NB4 (cell line): ENCODE measurements at regions not wholly inside any gene's neighbourhood (a gene's known extent, or its start where the extent isn't known, plus 50 kb on each side); places are given as distances from the start of the nearest gene placed in this dataset.

Source experiments
- CTCF ChIP-seq: IDR thresholded peaks from one replicate; pipeline ENCODE4 v1.5.1; 2012; ENCODE audit warnings: low read depth, low read length
- MAX ChIP-seq: IDR thresholded peaks from 2 replicates; pipeline ENCODE4 v1.6.1; 2011; ENCODE audit warnings: low read depth, low read length
- MYC ChIP-seq: IDR thresholded peaks from 2 replicates; pipeline ENCODE4 v1.6.1; 2011; ENCODE audit warnings: low read depth, low read length
- POLR2A ChIP-seq: IDR thresholded peaks from 2 replicates; pipeline ENCODE4 v1.6.1; 2011; ENCODE audit warnings: mild to moderate bottlenecking; ENCODE audit not compliant: insufficient read length; ENCODE audit errors: extremely low read depth

GRCh38 chr4:46649390-46649789, 259.5 kb upstream of the GABRA2 start:
- TF ChIP-seq MAX = no peak
- TF ChIP-seq CTCF = no peak
- no peak for TF ChIP-seq POLR2A
- no peak for TF ChIP-seq MYC
